ENCODE measurements at regions not wholly inside any gene's neighbourhood (a gene's known extent, or its start where the extent isn't known, plus 50 kb on each side); places are given as distances from the start of the nearest gene placed in this dataset.
A peak's percentile ranks its signal among the peaks of the same experiment; 100 is the strongest.

GRCh38 chr17:34527908-34528470, 51.4 kb upstream of the TMEM132E start:
- POLR2A ChIA-PET, result interaction anchor here (0.6 kb wide), 1 partner anchor 723 kb away, joined by 5 read pairs; no protein-coding TSS in a partner anchor
- CTCF ChIA-PET, result interaction anchor here (1.4 to 1.7 kb wide), 2 partner anchors 15 to 16 kb away, joined by 3 to 5 read pairs; no protein-coding TSS in a partner anchor
- Mint-ChIP-seq H3K4me1 (no peaks in the 10 kb centered on the region), H3K36me3 (ENCODE audit: low read depth) (no peaks in the 10 kb centered on the region), H3K27ac (no peak overlapping the region), H3K4me3 (no peak overlapping the region), H3K9me3 (no peaks in the 10 kb centered on the region), H3K27me3 (peaks cover 25% of the 10 kb centered on the region)
- no peak for DNase-seq

- POLR2A ChIA-PET, result interaction anchor here (0.6 kb wide), 1 partner anchor 724 kb away, joined by 5 read pairs; no protein-coding TSS in a partner anchor
- no peaks in the 10 kb centered on the region for H3K4me1 Mint-ChIP-seq
- no peaks in the 10 kb centered on the region for H3K9me3 Mint-ChIP-seq
- no peaks in the 10 kb centered on the region for H3K36me3 Mint-ChIP-seq (ENCODE audit: low read depth)
- DNase-seq, result no peak
- CTCF ChIA-PET, result interaction anchor here (1.4 kb wide), 1 partner anchor 15 kb away, joined by 3 read pairs; no protein-coding TSS in a partner anchor
- peaks cover 25% of the 10 kb centered on the region for H3K27me3 Mint-ChIP-seq
- H3K27ac Mint-ChIP-seq, result no peak overlapping the region
- no peak overlapping the region for H3K4me3 Mint-ChIP-seq
Observed at GRCh38 chr17:34527136-34527907, 52.1 kb upstream of the TMEM132E start.

GRCh38 chr17:34525651-34526050, 53.7 kb upstream of the TMEM132E start:
- DNase-seq, result no peak
- no peaks in the 10 kb centered on the region for H3K4me1 Mint-ChIP-seq
- H3K36me3 Mint-ChIP-seq (ENCODE audit: low read depth), result no peaks in the 10 kb centered on the region
- H3K27ac Mint-ChIP-seq, result no peak overlapping the region
- ChIA-PET CTCF (no interaction called here), POLR2A (no interaction called here)
- H3K9me3 Mint-ChIP-seq, result no peaks in the 10 kb centered on the region
- H3K4me3 Mint-ChIP-seq, result no peak overlapping the region
- peaks cover 15% of the 10 kb centered on the region for H3K27me3 Mint-ChIP-seq

GRCh38 chr17:34521955-34522354, 57.4 kb upstream of the TMEM132E start:
- Mint-ChIP-seq H3K27ac (no peak overlapping the region), H3K9me3 (no peaks in the 10 kb centered on the region), H3K36me3 (ENCODE audit: low read depth) (no peaks in the 10 kb centered on the region), H3K27me3 (peaks cover 3% of the 10 kb centered on the region), H3K4me3 (no peak overlapping the region), H3K4me1 (no peaks in the 10 kb centered on the region)
- no peak for DNase-seq
- ChIA-PET POLR2A (no interaction called here), CTCF (interaction anchor here (1.3 kb wide), 1 partner anchor 9 kb away, joined by 3 read pairs; no protein-coding TSS in a partner anchor)

GRCh38 chr17:34519282-34519681, 60.1 kb upstream of the TMEM132E start:
- ChIA-PET CTCF (interaction anchor here (0.9 to 1.3 kb wide), 2 partner anchors 32 to 600 kb away, joined by 3 to 4 read pairs; partner anchors contain the start of gene RAD51D), POLR2A (no interaction called here)
- H3K27me3 Mint-ChIP-seq, result peaks cover 2% of the 10 kb centered on the region
- no peaks in the 10 kb centered on the region for H3K9me3 Mint-ChIP-seq
- H3K27ac Mint-ChIP-seq, result no peak overlapping the region
- DNase-seq, result peak; percentile 13
- H3K4me1 Mint-ChIP-seq, result no peaks in the 10 kb centered on the region
- H3K36me3 Mint-ChIP-seq (ENCODE audit: low read depth), result no peaks in the 10 kb centered on the region
- no peak overlapping the region for H3K4me3 Mint-ChIP-seq

GRCh38 chr17:34517406-34517805, 62.0 kb upstream of the TMEM132E start:
- H3K27ac Mint-ChIP-seq, result no peak overlapping the region
- H3K4me1 Mint-ChIP-seq, result no peaks in the 10 kb centered on the region
- no peaks in the 10 kb centered on the region for H3K9me3 Mint-ChIP-seq
- CTCF ChIA-PET, result no interaction called here
- POLR2A ChIA-PET, result no interaction called here
- no peaks in the 10 kb centered on the region for H3K36me3 Mint-ChIP-seq (ENCODE audit: low read depth)
- H3K27me3 Mint-ChIP-seq, result peaks cover 4% of the 10 kb centered on the region
- DNase-seq, result no peak
- no peak overlapping the region for H3K4me3 Mint-ChIP-seq

- no peak overlapping the region for H3K27ac Mint-ChIP-seq
- CTCF ChIA-PET, result interaction anchor here (0.6 to 1.5 kb wide), 3 partner anchors 15 to 144 kb away, joined by 3 read pairs; no protein-coding TSS in a partner anchor
- no peaks in the 10 kb centered on the region for H3K4me1 Mint-ChIP-seq
- no peaks in the 10 kb centered on the region for H3K9me3 Mint-ChIP-seq
- H3K4me3 Mint-ChIP-seq, result no peak overlapping the region
- no peaks in the 10 kb centered on the region for H3K36me3 Mint-ChIP-seq (ENCODE audit: low read depth)
- DNase-seq, result no peak
- H3K27me3 Mint-ChIP-seq, result peaks cover 36% of the 10 kb centered on the region
- POLR2A ChIA-PET, result no interaction called here
Observed at GRCh38 chr17:34511931-34512330, 67.5 kb upstream of the TMEM132E start.

- Mint-ChIP-seq H3K4me1 (no peaks in the 10 kb centered on the region), H3K27ac (no peak overlapping the region), H3K36me3 (ENCODE audit: low read depth) (no peaks in the 10 kb centered on the region), H3K9me3 (no peaks in the 10 kb centered on the region), H3K4me3 (no peak overlapping the region), H3K27me3 (peaks cover 42% of the 10 kb centered on the region)
- ChIA-PET POLR2A (no interaction called here), CTCF (interaction anchor here (0.6 to 1.5 kb wide), 3 partner anchors 16 to 143 kb away, joined by 3 read pairs; no protein-coding TSS in a partner anchor)
- DNase-seq, result no peak
Observed at GRCh38 chr17:34511265-34511664, 68.1 kb upstream of the TMEM132E start.

GRCh38 chr17:34504814-34505484, 74.4 kb upstream of the TMEM132E start:
- POLR2A ChIA-PET, result no interaction called here
- Mint-ChIP-seq H3K4me3 (no peak overlapping the region), H3K27ac (no peak overlapping the region)

GRCh38 chr17:34503528-34504195, 75.7 kb upstream of the TMEM132E start:
- no peaks in the 10 kb centered on the region for H3K9me3 Mint-ChIP-seq
- POLR2A ChIA-PET, result no interaction called here
- CTCF ChIA-PET, result interaction anchor here (1.2 kb wide), 1 partner anchor 34 kb away, joined by 3 read pairs; no protein-coding TSS in a partner anchor
- no peaks in the 10 kb centered on the region for H3K36me3 Mint-ChIP-seq (ENCODE audit: low read depth)
- no peak overlapping the region for H3K4me3 Mint-ChIP-seq
- H3K27ac Mint-ChIP-seq, result no peak overlapping the region
- no peaks in the 10 kb centered on the region for H3K4me1 Mint-ChIP-seq
- DNase-seq, result no peak
- peaks cover 33% of the 10 kb centered on the region for H3K27me3 Mint-ChIP-seq

More at GRCh38 chr17:34504814-34505484, 74.4 kb upstream of the TMEM132E start:
- H3K9me3 Mint-ChIP-seq, result no peaks in the 10 kb centered on the region
- no peaks in the 10 kb centered on the region for H3K4me1 Mint-ChIP-seq
- CTCF ChIA-PET, result no interaction called here
- DNase-seq, result no peak
- no peaks in the 10 kb centered on the region for H3K36me3 Mint-ChIP-seq (ENCODE audit: low read depth)
- H3K27me3 Mint-ChIP-seq, result peaks cover 38% of the 10 kb centered on the region

- CTCF ChIA-PET, result no interaction called here
- no peaks in the 10 kb centered on the region for H3K36me3 Mint-ChIP-seq (ENCODE audit: low read depth)
- POLR2A ChIA-PET, result no interaction called here
Observed at GRCh38 chr17:34502426-34502825, 77.0 kb upstream of the TMEM132E start.

GRCh38 chr17:34499576-34499975, 79.8 kb upstream of the TMEM132E start:
- DNase-seq, result peak; percentile 39
- Mint-ChIP-seq H3K27me3 (peaks cover 5% of the 10 kb centered on the region), H3K27ac (no peak overlapping the region), H3K36me3 (ENCODE audit: low read depth) (no peaks in the 10 kb centered on the region), H3K9me3 (no peaks in the 10 kb centered on the region), H3K4me1 (no peaks in the 10 kb centered on the region), H3K4me3 (no peak overlapping the region)
- ChIA-PET POLR2A (no interaction called here), CTCF (interaction anchor here (0.8 kb wide), 1 partner anchor 44 kb away, joined by 3 read pairs; no protein-coding TSS in a partner anchor)

More at GRCh38 chr17:34502426-34502825, 77.0 kb upstream of the TMEM132E start:
- no peak overlapping the region for H3K27ac Mint-ChIP-seq
- no peak overlapping the region for H3K4me3 Mint-ChIP-seq
- H3K4me1 Mint-ChIP-seq, result no peaks in the 10 kb centered on the region
- H3K9me3 Mint-ChIP-seq, result no peaks in the 10 kb centered on the region
- DNase-seq, result no peak
- H3K27me3 Mint-ChIP-seq, result peaks cover 26% of the 10 kb centered on the region

Measured in activated CD4-positive, alpha-beta T cell treated with anti-CD3 and anti-CD28 coated beads, Interleukin-2, amount 10 ng/mL, durations not matched to agents 7 days and 5 days (primary cell).